ENCODE measurements at regions not wholly inside any gene's neighbourhood (a gene's known extent, or its start where the extent isn't known, plus 50 kb on each side); places are given as distances from the start of the nearest gene placed in this dataset.
"Not testable (repeated sequence)": the region's sequence is repeated elsewhere in the genome, so short reads cannot be mapped to it uniquely, and the experiment has no call there.

- DNase-seq (ENCODE audit: low read depth) = no peak
- no peak for TF ChIP-seq CTCF (conservative IDR thresholded peaks at IDR 0.05; ENCODE audit: low read length)
- no peak overlapping the region for H3K4me3 ChIP-seq (ENCODE audit: low read length)
Observed at GRCh38 chr9:36521148-36521547, 51.5 kb upstream of the MELK start.

GRCh38 chr9:36517131-36517530 is 55.6 kb upstream of the MELK start:
- no peak for DNase-seq (ENCODE audit: low read depth)
- TF ChIP-seq CTCF (conservative IDR thresholded peaks at IDR 0.05; ENCODE audit: low read length) = no peak
- H3K4me3 ChIP-seq (ENCODE audit: low read length) = no peak overlapping the region

- DNase-seq (ENCODE audit: low read depth) = no peak
- no peak overlapping the region for H3K4me3 ChIP-seq (ENCODE audit: low read length)
- TF ChIP-seq CTCF (conservative IDR thresholded peaks at IDR 0.05; ENCODE audit: low read length) = no peak
Observed at GRCh38 chr9:36504156-36504555, 68.5 kb upstream of the MELK start.

GRCh38 chr9:36503172-36504088 is 69.3 kb upstream of the MELK start:
- TF ChIP-seq CTCF (conservative IDR thresholded peaks at IDR 0.05; ENCODE audit: low read length) = no peak
- no peak overlapping the region for H3K4me3 ChIP-seq (ENCODE audit: low read length)
- no peak for DNase-seq (ENCODE audit: low read depth)

- no peak overlapping the region for H3K4me3 ChIP-seq (ENCODE audit: low read length)
Observed at GRCh38 chr9:36501727-36502126, 71.0 kb upstream of the MELK start.

GRCh38 chr9:36500931-36501330 is 71.8 kb upstream of the MELK start:
- H3K4me3 ChIP-seq (ENCODE audit: low read length); DNase-seq (ENCODE audit: low read depth): not testable (repeated sequence)

More at GRCh38 chr9:36501727-36502126, 71.0 kb upstream of the MELK start:
- DNase-seq (ENCODE audit: low read depth) = no peak
- TF ChIP-seq CTCF (conservative IDR thresholded peaks at IDR 0.05; ENCODE audit: low read length) = no peak

GRCh38 chr9:36499174-36499890 is 73.4 kb upstream of the MELK start:
- no peak for DNase-seq (ENCODE audit: low read depth)
- no peak overlapping the region for H3K4me3 ChIP-seq (ENCODE audit: low read length)
- TF ChIP-seq CTCF (conservative IDR thresholded peaks at IDR 0.05; ENCODE audit: low read length) = no peak

- not testable (repeated sequence) for H3K4me3 ChIP-seq (ENCODE audit: low read length); DNase-seq (ENCODE audit: low read depth)
Observed at GRCh38 chr9:36493564-36493963, 79.1 kb upstream of the MELK start.
